ENCODE measurements at regions not wholly inside any gene's neighbourhood (a gene's known extent, or its start where the extent isn't known, plus 50 kb on each side); places are given as distances from the start of the nearest gene placed in this dataset.

DNA sequence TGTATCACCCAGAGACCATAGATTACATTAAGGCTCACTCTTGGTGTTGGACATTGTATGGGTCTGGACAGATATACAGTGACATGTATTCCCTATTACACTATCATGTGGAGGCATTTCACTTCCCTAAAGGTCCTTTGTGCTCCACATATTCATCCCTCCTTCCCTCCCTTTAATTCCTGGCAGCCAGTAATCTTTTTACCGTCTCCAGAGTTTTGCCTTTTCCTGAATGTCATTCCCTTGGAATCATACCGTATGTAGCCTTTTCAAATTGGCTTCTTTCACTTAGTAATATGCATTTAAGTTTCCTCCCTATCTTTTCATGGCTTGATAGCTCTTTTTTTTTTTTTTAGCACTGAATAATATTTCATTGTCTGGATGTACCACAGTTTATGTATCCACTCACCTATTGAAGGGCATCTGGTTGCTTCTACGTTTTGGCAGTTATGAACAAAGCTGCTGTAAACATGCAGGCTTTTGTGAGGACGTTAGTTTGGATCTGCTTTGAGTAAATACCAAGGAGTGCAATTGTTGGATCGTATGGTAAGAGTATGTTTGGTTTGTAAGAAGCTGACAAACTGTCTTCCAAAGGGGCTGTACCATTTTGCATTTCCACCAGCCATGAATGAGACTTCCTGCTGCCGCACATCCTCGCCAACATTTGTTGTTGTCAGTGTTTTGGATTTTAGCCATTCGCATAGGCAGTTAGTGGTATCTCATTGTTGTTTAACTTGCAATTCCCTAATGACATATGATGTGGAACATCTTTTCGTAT, 122.1 kb upstream of the SMIM23 start:
- no peak overlapping the region for H3K4me3 ChIP-seq (ENCODE audit: low read length)
- no peak for DNase-seq (ENCODE audit: low read depth, low spot score)

- DNase-seq (ENCODE audit: low read depth, low spot score) = no peak
- H3K4me3 ChIP-seq (ENCODE audit: low read length) = no peak overlapping the region
Measured at GRCh38 chr5:171664489-171664888, 121.1 kb upstream of the SMIM23 start.

- no peak for DNase-seq (ENCODE audit: low read depth, low spot score)
- no peak overlapping the region for H3K4me3 ChIP-seq (ENCODE audit: low read length)
Measured at GRCh38 chr5:171666815-171667214, 118.8 kb upstream of the SMIM23 start.

- no peak overlapping the region for H3K4me3 ChIP-seq (ENCODE audit: low read length)
- DNase-seq (ENCODE audit: low read depth, low spot score) = no peak
Measured at GRCh38 chr5:171667341-171668096, 118.1 kb upstream of the SMIM23 start.

GRCh38 chr5:171668097-171668412, 117.6 kb upstream of the SMIM23 start:
- no peak overlapping the region for H3K4me3 ChIP-seq (ENCODE audit: low read length)
- DNase-seq (ENCODE audit: low read depth, low spot score) = no peak

DNA sequence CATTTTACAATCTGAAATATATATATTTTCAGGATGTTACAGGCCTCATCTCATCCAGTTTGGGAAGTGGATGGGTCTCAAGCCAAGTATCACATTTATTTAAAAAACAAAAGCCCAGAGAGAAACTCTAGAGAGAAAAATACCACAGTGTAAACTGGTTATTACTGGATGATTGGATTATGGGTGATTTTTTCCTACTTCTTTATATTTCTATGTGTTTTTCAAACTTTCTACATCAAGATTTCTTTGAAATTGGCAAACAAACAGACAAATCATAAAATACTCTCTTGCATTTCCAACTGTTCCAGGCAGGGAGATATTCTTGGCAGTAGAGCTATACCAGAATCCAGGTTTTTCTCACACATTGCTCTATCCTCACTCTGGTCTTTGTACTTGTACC, 116.0 kb upstream of the SMIM23 start:
- DNase-seq (ENCODE audit: low read depth, low spot score) = no peak
- no peak overlapping the region for H3K4me3 ChIP-seq (ENCODE audit: low read length)

DNA sequence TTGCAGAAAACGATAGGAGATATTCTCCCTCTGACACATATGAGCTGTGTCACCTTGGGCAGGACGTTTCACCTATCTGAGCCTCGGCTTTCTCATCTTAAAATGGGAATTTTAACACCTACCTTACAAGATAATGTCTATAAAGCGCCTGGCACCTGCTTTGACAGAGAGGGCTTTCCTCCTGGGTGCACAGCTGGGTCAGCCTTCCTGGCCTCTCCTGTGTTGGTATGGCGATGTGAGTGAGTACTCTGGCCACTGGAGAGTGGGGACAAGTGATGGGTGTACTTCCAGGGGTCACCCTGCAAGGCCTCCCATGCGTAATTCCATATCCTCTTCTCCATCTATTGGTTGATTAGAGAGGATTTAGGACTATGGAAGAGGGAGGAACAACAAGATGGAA, 113.1 kb upstream of the SMIM23 start:
- H3K4me3 ChIP-seq (ENCODE audit: low read length) = no peak overlapping the region
- DNase-seq (ENCODE audit: low read depth, low spot score) = no peak

- no peak for DNase-seq (ENCODE audit: low read depth, low spot score)
- no peak overlapping the region for H3K4me3 ChIP-seq (ENCODE audit: low read length)
Measured at GRCh38 chr5:171673328-171673727, 112.3 kb upstream of the SMIM23 start.

DNA sequence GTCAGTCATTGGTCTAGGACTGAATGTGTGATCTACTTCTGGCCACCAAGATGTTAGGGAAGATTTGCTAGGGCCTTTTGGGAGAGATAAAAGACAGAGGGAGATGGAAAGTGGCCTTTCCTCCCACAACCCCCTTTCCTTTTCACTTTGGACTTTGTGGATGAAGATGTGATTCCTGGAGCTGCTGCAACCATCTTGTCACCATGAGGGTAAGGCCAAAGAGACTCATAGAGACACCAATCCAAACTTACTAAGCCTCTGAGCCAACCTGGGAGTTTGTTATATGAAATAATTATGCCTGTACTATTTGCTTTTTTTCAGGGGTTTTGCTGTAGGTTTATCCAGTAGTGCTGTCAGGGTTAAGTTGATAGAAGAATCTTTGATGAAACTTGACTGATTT, 111.8 kb upstream of the SMIM23 start:
- no peak for DNase-seq (ENCODE audit: low read depth, low spot score)
- no peak overlapping the region for H3K4me3 ChIP-seq (ENCODE audit: low read length)

DNA sequence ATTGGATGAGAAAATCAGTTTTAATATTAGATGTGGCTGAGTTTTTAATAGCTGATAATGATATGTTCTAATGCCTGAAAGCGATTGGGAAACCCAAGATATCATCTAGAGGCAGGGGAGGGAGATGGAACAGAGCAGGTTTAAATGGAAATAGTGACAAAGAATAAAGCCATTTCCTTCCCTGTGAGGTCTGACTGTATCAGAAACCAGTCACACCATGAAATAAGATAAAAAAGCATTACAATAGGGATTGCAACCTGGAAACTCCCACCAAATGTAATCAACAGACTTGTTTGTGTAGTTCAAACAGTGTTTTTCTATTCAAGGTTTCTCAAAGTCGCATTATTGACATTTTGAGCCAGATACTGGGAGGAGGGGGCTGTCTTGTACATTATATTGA, 110.1 kb upstream of the SMIM23 start:
- DNase-seq (ENCODE audit: low read depth, low spot score) = no peak
- no peak overlapping the region for H3K4me3 ChIP-seq (ENCODE audit: low read length)

DNA sequence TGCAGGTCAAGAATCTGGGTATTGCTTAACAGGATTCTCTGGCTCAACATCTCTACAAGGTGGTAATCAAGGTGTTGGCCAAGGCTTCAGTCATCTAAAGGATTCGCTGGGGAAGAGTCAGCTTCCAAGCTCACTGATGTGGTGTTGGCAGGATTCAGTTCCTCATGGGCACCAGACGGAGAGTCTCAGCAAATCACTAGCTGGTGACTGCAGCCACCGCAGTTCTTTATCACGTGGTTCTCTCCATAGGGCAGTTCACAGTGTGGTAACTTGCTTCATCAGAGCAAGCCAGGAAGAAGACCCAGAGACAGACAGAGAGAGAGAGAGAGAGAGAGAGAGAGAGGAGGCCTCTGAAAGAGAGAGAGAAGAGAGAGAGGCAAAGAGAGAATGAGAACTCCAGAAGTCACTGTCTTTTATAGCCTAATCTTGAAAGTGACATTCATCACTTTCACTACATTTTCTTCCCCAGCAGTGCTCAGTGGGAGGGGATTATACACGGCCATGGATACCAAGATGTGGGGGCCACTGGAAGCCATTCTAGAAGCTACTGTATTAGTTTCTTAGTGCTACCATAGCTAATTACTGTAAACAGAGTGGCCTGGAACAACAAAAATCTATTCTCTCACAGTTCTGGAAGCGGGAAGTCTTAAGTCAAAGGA, 109.2 kb upstream of the SMIM23 start:
- no peak for DNase-seq (ENCODE audit: low read depth, low spot score)
- H3K4me3 ChIP-seq (ENCODE audit: low read length) = no peak overlapping the region

- DNase-seq (ENCODE audit: low read depth, low spot score) = no peak
Measured at GRCh38 chr5:171678646-171679045, 107.0 kb upstream of the SMIM23 start.

DNA sequence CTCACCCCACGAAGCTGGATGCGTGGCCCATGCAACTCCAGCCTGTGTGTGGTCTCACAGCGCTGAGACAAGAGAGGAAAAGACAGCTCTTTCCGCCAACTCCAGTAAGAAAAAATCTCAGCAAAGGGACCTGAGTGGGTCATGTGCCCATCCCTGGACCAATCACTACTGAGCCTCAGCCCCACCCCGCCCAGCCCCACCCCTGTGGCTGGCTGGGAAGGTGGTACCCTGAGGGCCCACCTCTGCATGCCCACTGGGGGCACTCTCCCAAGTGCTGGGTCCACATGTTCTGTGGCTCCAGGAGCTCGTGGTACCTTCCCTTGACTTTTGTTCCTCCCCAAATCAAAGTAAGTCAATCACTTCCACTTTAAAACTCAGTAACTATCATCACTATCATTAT, 105.1 kb upstream of the SMIM23 start:
- no peak overlapping the region for H3K4me3 ChIP-seq (ENCODE audit: low read length)
- DNase-seq (ENCODE audit: low read depth, low spot score) = no peak

More at GRCh38 chr5:171678646-171679045, 107.0 kb upstream of the SMIM23 start:
- no peak overlapping the region for H3K4me3 ChIP-seq (ENCODE audit: low read length)

GRCh38 chr5:171681061-171681460, 104.6 kb upstream of the SMIM23 start:
- DNase-seq (ENCODE audit: low read depth, low spot score) = no peak

DNA sequence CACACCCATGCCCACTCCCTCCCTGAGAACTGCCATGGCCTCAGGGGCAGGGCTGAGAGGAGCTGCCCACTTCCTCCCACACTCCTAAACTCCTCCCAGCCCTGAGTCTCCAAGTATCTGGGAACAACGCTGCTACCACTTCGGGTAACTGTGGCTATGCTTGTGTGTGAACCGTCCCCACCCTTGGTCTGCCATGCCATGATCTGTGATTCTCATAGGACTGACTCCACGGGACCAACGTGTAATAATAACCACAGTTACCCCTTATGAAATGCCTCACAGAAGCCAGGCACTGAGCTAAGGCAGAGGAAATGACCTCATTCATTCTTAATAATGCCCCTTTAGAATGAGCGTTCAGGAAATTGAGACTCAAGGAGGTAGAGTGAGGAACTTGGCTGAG, 103.9 kb upstream of the SMIM23 start:
- no peak overlapping the region for H3K4me3 ChIP-seq (ENCODE audit: low read length)
- DNase-seq (ENCODE audit: low read depth, low spot score) = no peak

More at GRCh38 chr5:171681061-171681460, 104.6 kb upstream of the SMIM23 start:
- no peak overlapping the region for H3K4me3 ChIP-seq (ENCODE audit: low read length)

DNA sequence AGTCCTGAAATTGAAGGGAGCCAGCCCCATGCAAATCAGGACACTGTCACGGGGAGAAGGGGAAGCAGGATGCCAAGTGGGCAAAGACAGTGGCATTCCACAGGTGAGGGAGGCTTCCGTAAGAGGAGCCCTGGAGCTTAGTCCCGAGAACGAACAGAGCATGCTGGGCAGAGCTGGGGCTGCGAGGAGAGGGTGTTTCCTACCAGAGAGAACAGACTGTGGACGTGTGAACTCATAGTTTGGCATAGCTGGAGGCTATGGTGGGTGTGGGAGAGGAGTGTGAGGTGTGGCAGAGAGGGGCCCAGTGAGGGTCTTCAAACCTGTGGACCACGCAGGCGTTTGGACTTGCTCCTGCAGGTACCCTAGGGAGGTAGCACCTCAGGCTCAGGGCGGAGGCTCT, 102.8 kb upstream of the SMIM23 start:
- no peak overlapping the region for H3K4me3 ChIP-seq (ENCODE audit: low read length)
- DNase-seq (ENCODE audit: low read depth, low spot score) = no peak

- no peak for DNase-seq (ENCODE audit: low read depth, low spot score)
- no peak overlapping the region for H3K4me3 ChIP-seq (ENCODE audit: low read length)
Measured at GRCh38 chr5:171684169-171684568, 101.4 kb upstream of the SMIM23 start.

- no peak for DNase-seq (ENCODE audit: low read depth, low spot score)
Measured at GRCh38 chr5:171688696-171689495, 96.7 kb upstream of the SMIM23 start.

GRCh38 chr5:171689853-171690417, 95.7 kb upstream of the SMIM23 start:
- no peak overlapping the region for H3K4me3 ChIP-seq (ENCODE audit: low read length)
- DNase-seq (ENCODE audit: low read depth, low spot score) = no peak

More at GRCh38 chr5:171688696-171689495, 96.7 kb upstream of the SMIM23 start:
- H3K4me3 ChIP-seq (ENCODE audit: low read length) = no peak overlapping the region
